ENCODE measurements at regions not wholly inside any gene's neighbourhood (a gene's known extent, or its start where the extent isn't known, plus 50 kb on each side); places are given as distances from the start of the nearest gene placed in this dataset.

DNA sequence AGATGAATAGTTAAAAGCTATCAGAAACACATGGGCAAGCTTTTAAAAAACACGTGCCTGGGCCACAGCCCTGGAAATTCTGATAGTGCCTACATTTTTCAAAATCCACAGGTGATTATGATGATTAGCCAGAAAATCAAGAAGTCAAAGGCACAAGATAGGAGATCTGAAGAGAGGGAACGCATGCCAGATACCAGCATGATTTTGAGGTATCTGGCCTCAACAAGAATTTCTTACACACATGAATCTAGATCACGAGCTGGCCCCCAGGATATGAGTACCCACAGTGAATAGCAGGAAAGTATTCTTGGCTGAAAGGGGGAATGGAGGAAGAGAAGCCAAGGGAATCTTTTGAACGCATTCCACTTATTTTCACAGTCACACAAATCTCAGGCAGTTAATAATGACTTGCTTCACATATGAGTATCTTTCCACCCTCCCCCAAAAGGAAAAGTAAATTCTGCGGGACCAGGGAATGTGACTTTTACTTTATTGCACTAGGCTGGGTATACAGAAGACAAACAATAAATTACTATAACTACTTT, 438.2 kb downstream of the BCAT1 start:
- DNase-seq (ENCODE audit: low read depth, low spot score) (no peak), FAIRE-seq (no peak)
- Histone ChIP-seq H3K36me3 (ENCODE audit: control insufficient read depth in 2 of 2, extremely low read depth in 1 of 2, insufficient read depth in 2 of 2, low read length in 2 of 2) (no peaks in the 10 kb centered on the region), H3K9me3 (ENCODE audit: control insufficient read depth, low read depth, low read length) (no peaks in the 10 kb centered on the region), H3K9ac (ENCODE audit: control insufficient read depth, extremely low read depth, insufficient read depth, low read length) (no peak overlapping the region), H2AFZ (ENCODE audit: control insufficient read depth, low read length) (peak overlapping the region; percentile 12), H3K4me3 (ENCODE audit: control insufficient read depth in 2 of 3, extremely low read depth in 1 of 3, insufficient read depth in 2 of 3, low read depth in 1 of 3, low read length in 3 of 3) (no peak overlapping the region), H3K79me2 (ENCODE audit: control insufficient read depth, insufficient read depth, low read length) (no peaks in the 10 kb centered on the region), H3K27me3 (ENCODE audit: control insufficient read depth, extremely low read depth, insufficient read depth, low read length) (no peaks in the 10 kb centered on the region), H3K4me2 (ENCODE audit: control insufficient read depth, extremely low read depth, insufficient read depth, low read depth, low read length) (no peak overlapping the region), H3K4me1 (ENCODE audit: control insufficient read depth, extremely low read depth, insufficient read depth, low read length) (no peaks in the 10 kb centered on the region), H4K20me1 (ENCODE audit: control insufficient read depth, extremely low read depth, insufficient read depth, low read length) (no peaks in the 10 kb centered on the region), H3K9me1 (ENCODE audit: control insufficient read depth, extremely low read depth, insufficient read depth, low read length) (no peaks in the 10 kb centered on the region), H3K27ac (ENCODE audit: control insufficient read depth, insufficient read depth, low read length) (no peak overlapping the region)
- dilution Hi-C loops (cut with MboI; ENCODE audit: extremely low pct_ligation_motif_present, low sequenced_read_pairs) = no loop called here
- no peak for TF ChIP-seq EZH2 (IDR thresholded peaks at IDR 0.05; ENCODE audit: low read length)
- TF ChIP-seq, protein P1, sequence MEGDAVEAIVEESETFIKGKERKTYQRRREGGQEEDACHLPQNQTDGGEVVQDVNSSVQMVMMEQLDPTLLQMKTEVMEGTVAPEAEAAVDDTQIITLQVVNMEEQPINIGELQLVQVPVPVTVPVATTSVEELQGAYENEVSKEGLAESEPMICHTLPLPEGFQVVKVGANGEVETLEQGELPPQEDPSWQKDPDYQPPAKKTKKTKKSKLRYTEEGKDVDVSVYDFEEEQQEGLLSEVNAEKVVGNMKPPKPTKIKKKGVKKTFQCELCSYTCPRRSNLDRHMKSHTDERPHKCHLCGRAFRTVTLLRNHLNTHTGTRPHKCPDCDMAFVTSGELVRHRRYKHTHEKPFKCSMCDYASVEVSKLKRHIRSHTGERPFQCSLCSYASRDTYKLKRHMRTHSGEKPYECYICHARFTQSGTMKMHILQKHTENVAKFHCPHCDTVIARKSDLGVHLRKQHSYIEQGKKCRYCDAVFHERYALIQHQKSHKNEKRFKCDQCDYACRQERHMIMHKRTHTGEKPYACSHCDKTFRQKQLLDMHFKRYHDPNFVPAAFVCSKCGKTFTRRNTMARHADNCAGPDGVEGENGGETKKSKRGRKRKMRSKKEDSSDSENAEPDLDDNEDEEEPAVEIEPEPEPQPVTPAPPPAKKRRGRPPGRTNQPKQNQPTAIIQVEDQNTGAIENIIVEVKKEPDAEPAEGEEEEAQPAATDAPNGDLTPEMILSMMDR (optimal IDR thresholded peaks at IDR 0.05 in 1 of 3, IDR thresholded peaks at IDR 0.05 in 1 of 3, conservative IDR thresholded peaks at IDR 0.05 in 1 of 3; ENCODE audit: extremely low read depth in 1 of 3, insufficient read depth in 2 of 3, low read length in 3 of 3) = no peak

DNA sequence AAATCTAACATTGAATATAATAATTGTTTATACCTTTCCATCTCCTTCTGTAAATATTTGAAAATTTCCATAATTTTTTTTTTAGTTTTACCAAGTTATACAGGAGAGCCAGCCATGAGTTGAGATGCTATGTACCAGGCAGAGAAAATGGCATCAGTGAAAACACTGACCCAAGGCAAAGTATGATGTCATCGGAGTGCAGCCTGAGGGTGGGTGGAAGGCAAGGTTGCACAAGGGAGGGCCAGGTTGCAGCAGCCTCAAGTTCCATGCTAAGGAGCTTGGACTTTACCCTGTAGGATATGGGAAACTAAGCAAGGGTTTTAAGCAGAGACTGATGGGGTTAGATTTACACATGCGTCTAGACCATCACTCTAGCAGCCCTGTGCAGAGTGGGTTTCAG, 441.1 kb downstream of the BCAT1 start:
- Histone ChIP-seq H3K9ac (ENCODE audit: control insufficient read depth, extremely low read depth, insufficient read depth, low read length) (no peak overlapping the region), H3K27ac (ENCODE audit: control insufficient read depth, insufficient read depth, low read length) (no peak overlapping the region), H3K4me2 (ENCODE audit: control insufficient read depth, extremely low read depth, insufficient read depth, low read depth, low read length) (no peak overlapping the region), H4K20me1 (ENCODE audit: control insufficient read depth, extremely low read depth, insufficient read depth, low read length) (no peaks in the 10 kb centered on the region), H3K9me1 (ENCODE audit: control insufficient read depth, extremely low read depth, insufficient read depth, low read length) (no peaks in the 10 kb centered on the region), H3K36me3 (ENCODE audit: control insufficient read depth in 2 of 2, extremely low read depth in 1 of 2, insufficient read depth in 2 of 2, low read length in 2 of 2) (no peaks in the 10 kb centered on the region), H3K9me3 (ENCODE audit: control insufficient read depth, low read depth, low read length) (no peaks in the 10 kb centered on the region), H3K4me1 (ENCODE audit: control insufficient read depth, extremely low read depth, insufficient read depth, low read length) (no peaks in the 10 kb centered on the region), H3K27me3 (ENCODE audit: control insufficient read depth, extremely low read depth, insufficient read depth, low read length) (no peaks in the 10 kb centered on the region), H2AFZ (ENCODE audit: control insufficient read depth, low read length) (no peak overlapping the region), H3K4me3 (ENCODE audit: control insufficient read depth in 2 of 3, extremely low read depth in 1 of 3, insufficient read depth in 2 of 3, low read depth in 1 of 3, low read length in 3 of 3) (no peak overlapping the region), H3K79me2 (ENCODE audit: control insufficient read depth, insufficient read depth, low read length) (no peaks in the 10 kb centered on the region)
- dilution Hi-C loops (cut with MboI; ENCODE audit: extremely low pct_ligation_motif_present, low sequenced_read_pairs) = no loop called here
- FAIRE-seq (no peak), DNase-seq (ENCODE audit: low read depth, low spot score) (no peak)
- TF ChIP-seq, protein P1 (optimal IDR thresholded peaks at IDR 0.05 in 1 of 3, IDR thresholded peaks at IDR 0.05 in 1 of 3, conservative IDR thresholded peaks at IDR 0.05 in 1 of 3; ENCODE audit: extremely low read depth in 1 of 3, insufficient read depth in 2 of 3, low read length in 3 of 3) = no peak

Measured in keratinocyte (primary cell).